DMS53 treated with DMSO at 0.1 percent for 48 hours (cell line): ENCODE measurements at regions not wholly inside any gene's neighbourhood (a gene's known extent, or its start where the extent isn't known, plus 50 kb on each side); places are given as distances from the start of the nearest gene placed in this dataset.
A peak's percentile ranks its signal among the peaks of the same experiment; 100 is the strongest.

Source experiments
- DNase-seq: peaks from one replicate; lab custom pipeline; 2025; ENCODE audit not compliant: unreplicated experiment; lab: John Stamatoyannopoulos, UW

GRCh38 chr6:54009052-54009654 is 102.1 kb upstream of the MLIP start:
- DNase-seq = no peak

GRCh38 chr6:54010340-54011276 is 100.6 kb upstream of the MLIP start:
- DNase-seq = no peak

GRCh38 chr6:54011277-54011648 is 100.0 kb upstream of the MLIP start:
- no peak for DNase-seq

- DNase-seq = no peak
Measured at GRCh38 chr6:54013966-54014365, 97.3 kb upstream of the MLIP start.

GRCh38 chr6:54014440-54014839 is 96.8 kb upstream of the MLIP start:
- peak; percentile 11 for DNase-seq

GRCh38 chr6:54017877-54018276 is 93.4 kb upstream of the MLIP start:
- no peak for DNase-seq

GRCh38 chr6:54018722-54019121 is 92.5 kb upstream of the MLIP start:
- no peak for DNase-seq

- no peak for DNase-seq
Measured at GRCh38 chr6:54019860-54020259, 91.4 kb upstream of the MLIP start.

- peak; percentile 16 for DNase-seq
Measured at GRCh38 chr6:54020334-54020733, 90.9 kb upstream of the MLIP start.

GRCh38 chr6:54026652-54027400 is 84.4 kb upstream of the MLIP start:
- DNase-seq = no peak

GRCh38 chr6:54028170-54028569 is 83.1 kb upstream of the MLIP start:
- DNase-seq = no peak

GRCh38 chr6:54029187-54029586 is 82.1 kb upstream of the MLIP start:
- no peak for DNase-seq

GRCh38 chr6:54031169-54031568 is 80.1 kb upstream of the MLIP start:
- no peak for DNase-seq

- no peak for DNase-seq
Measured at GRCh38 chr6:54037277-54037779, 73.9 kb upstream of the MLIP start.

- no peak for DNase-seq
Measured at GRCh38 chr6:54040545-54040944, 70.7 kb upstream of the MLIP start.

GRCh38 chr6:54041239-54041638 is 70.0 kb upstream of the MLIP start:
- no peak for DNase-seq

- DNase-seq = no peak
Measured at GRCh38 chr6:54043360-54043759, 67.9 kb upstream of the MLIP start.

GRCh38 chr6:54044059-54044458 is 67.2 kb upstream of the MLIP start:
- DNase-seq = no peak

GRCh38 chr6:54048782-54049181 is 62.5 kb upstream of the MLIP start:
- no peak for DNase-seq

- no peak for DNase-seq
Measured at GRCh38 chr6:54050750-54051149, 60.5 kb upstream of the MLIP start.

GRCh38 chr6:54053881-54054391 is 57.3 kb upstream of the MLIP start:
- no peak for DNase-seq
